ENCODE measurements at regions not wholly inside any gene's neighbourhood (a gene's known extent, or its start where the extent isn't known, plus 50 kb on each side); places are given as distances from the start of the nearest gene placed in this dataset.

- TF ChIP-seq POLR2AphosphoS5 (IDR thresholded peaks at IDR 0.05; ENCODE audit: low read depth, low read length) (no peak), TAF1 (IDR thresholded peaks at IDR 0.05; ENCODE audit: borderline replicate concordance, low read depth, low read length) (no peak)
Measured at GRCh38 chr16:55240888-55241287, 83.1 kb upstream of the IRX6 start.

Measured in GM12892 (cell line).